PC-3 (cell line): ENCODE measurements at regions not wholly inside any gene's neighbourhood (a gene's known extent, or its start where the extent isn't known, plus 50 kb on each side); places are given as distances from the start of the nearest gene placed in this dataset.

Source experiments
- CTCF ChIP-seq: fragments of 300-600 bp; sonication (generic); conservative IDR thresholded peaks from 2 replicates; pipeline ENCODE4 v1.5.1; 2017; ENCODE audit warnings: antibody characterized with exemption, low read depth, mild to moderate bottlenecking, low read length
- EZH2 ChIP-seq: fragments of 300-600 bp; sonication (generic); IDR thresholded peaks from one replicate; pipeline ENCODE4 v1.6.1; 2017; ENCODE audit warnings: antibody characterized with exemption, mild to moderate bottlenecking, low read length; ENCODE audit not compliant: unreplicated experiment
- EZH2phosphoT487 ChIP-seq: fragments of 300-600 bp; sonication (generic); IDR thresholded peaks from 2 replicates; pipeline ENCODE4 v1.6.1; 2018; ENCODE audit warnings: mild to moderate bottlenecking, antibody characterized with exemption, low read length, borderline replicate concordance

GRCh38 chr13:38582133-38582532 lies 104.7 kb upstream of the FREM2 start:
- peak; percentile 63 for TF ChIP-seq CTCF
- TF ChIP-seq EZH2, result no peak
- TF ChIP-seq EZH2phosphoT487, result no peak
